Upper lobe of right lung (tissue), 1 donor: ENCODE measurements at regions not wholly inside any gene's neighbourhood (a gene's known extent, or its start where the extent isn't known, plus 50 kb on each side); places are given as distances from the start of the nearest gene placed in this dataset.

ENCODE experiments used
- ATAC-seq: fragments of 200-7000 bp; cut with Tn5 transposase; one replicate; pipeline ENCODE4 v1.9.1; 2020; ENCODE audit warnings: mild to moderate bottlenecking, moderate library complexity
- DNase-seq: peaks from one replicate; pipeline ENCODE4 v3.0.0-alpha.2; 2020
- H3K27ac ChIP-seq: fragments of 200-600 bp; one replicate; pipeline ENCODE4 v1.8.0; 2022
- H3K27me3 ChIP-seq: fragments of 200-600 bp; one replicate; pipeline ENCODE4 v1.8.0; 2022; ENCODE audit warnings: mild to moderate bottlenecking
- H3K36me3 ChIP-seq: fragments of 200-600 bp; one replicate; pipeline ENCODE4 v1.8.0; 2022
- H3K4me1 ChIP-seq: fragments of 200-600 bp; one replicate; pipeline ENCODE4 v1.8.0; 2022
- H3K4me3 ChIP-seq: fragments of 200-600 bp; one replicate; pipeline ENCODE4 v1.8.0; 2022; ENCODE audit warnings: mild to moderate bottlenecking
- H3K9me3 ChIP-seq: fragments of 200-600 bp; one replicate; pipeline ENCODE4 v1.8.0; 2022
- intact Hi-C: fragments of 100-400 bp; cut with DNase I; formaldehyde crosslinking; loops from one replicate; pipeline ENCODE4 v1.11.0; 2022
- TF ChIP-seq, protein P1 (sequence below): fragments of 200-600 bp; IDR thresholded peaks from one replicate; pipeline ENCODE4 v1.8.0; 2022; ENCODE audit warnings: antibody characterized with exemption
- donor health status: DM: no; HTN: yes; CAD: no; lungs with severe emphysema.

- TF ChIP-seq, protein P1, sequence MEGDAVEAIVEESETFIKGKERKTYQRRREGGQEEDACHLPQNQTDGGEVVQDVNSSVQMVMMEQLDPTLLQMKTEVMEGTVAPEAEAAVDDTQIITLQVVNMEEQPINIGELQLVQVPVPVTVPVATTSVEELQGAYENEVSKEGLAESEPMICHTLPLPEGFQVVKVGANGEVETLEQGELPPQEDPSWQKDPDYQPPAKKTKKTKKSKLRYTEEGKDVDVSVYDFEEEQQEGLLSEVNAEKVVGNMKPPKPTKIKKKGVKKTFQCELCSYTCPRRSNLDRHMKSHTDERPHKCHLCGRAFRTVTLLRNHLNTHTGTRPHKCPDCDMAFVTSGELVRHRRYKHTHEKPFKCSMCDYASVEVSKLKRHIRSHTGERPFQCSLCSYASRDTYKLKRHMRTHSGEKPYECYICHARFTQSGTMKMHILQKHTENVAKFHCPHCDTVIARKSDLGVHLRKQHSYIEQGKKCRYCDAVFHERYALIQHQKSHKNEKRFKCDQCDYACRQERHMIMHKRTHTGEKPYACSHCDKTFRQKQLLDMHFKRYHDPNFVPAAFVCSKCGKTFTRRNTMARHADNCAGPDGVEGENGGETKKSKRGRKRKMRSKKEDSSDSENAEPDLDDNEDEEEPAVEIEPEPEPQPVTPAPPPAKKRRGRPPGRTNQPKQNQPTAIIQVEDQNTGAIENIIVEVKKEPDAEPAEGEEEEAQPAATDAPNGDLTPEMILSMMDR: no peak
- ATAC-seq (no peak), DNase-seq (no peak)
- Histone ChIP-seq H3K27me3 (no peaks in the 10 kb centered on the region), H3K36me3 (no peaks in the 10 kb centered on the region), H3K4me1 (no peaks in the 10 kb centered on the region), H3K27ac (no peak overlapping the region), H3K4me3 (no peak overlapping the region), H3K9me3 (no peaks in the 10 kb centered on the region)
- intact Hi-C loops: no loop called here
Measured at GRCh38 chr4:165677081-165677480, 196.0 kb upstream of the TLL1 start.

- no peak for DNase-seq
- TF ChIP-seq, protein P1: no peak
Measured at GRCh38 chr4:165678236-165678935, 194.7 kb upstream of the TLL1 start.

DNA sequence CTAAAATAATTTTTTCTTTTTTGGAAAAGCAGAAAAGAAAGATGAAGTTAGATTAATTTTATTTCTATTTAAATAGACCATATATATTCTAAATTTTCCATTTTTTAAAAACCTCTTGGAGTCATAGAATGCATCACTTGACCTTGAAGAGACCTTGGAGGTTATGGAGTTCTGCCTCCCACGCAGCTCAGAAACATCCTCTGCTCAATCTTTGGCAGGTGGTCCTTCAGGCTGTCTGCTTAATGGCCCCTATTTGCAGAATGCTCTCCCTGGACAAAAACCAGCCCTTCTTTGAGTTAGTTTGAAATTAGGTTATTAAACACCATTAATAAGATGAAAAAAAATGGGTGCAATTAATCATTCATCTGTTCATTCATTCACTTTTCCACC is 194.1 kb upstream of the TLL1 start:
- TF ChIP-seq, protein P1: no peak
- H3K9me3 ChIP-seq: no peaks in the 10 kb centered on the region
- DNase-seq: no peak
- H3K27ac ChIP-seq: no peak overlapping the region
- no peak overlapping the region for H3K4me3 ChIP-seq
- H3K36me3 ChIP-seq: no peaks in the 10 kb centered on the region
- no peaks in the 10 kb centered on the region for H3K4me1 ChIP-seq
- intact Hi-C loops: no loop called here
- no peaks in the 10 kb centered on the region for H3K27me3 ChIP-seq
- ATAC-seq: no peak

More at GRCh38 chr4:165678236-165678935, 194.7 kb upstream of the TLL1 start:
- H3K4me3 ChIP-seq: no peak overlapping the region
- no peak overlapping the region for H3K27ac ChIP-seq
- no peak for ATAC-seq
- intact Hi-C loops: no loop called here
- H3K4me1 ChIP-seq: no peaks in the 10 kb centered on the region
- no peaks in the 10 kb centered on the region for H3K9me3 ChIP-seq
- H3K36me3 ChIP-seq: no peaks in the 10 kb centered on the region
- H3K27me3 ChIP-seq: no peaks in the 10 kb centered on the region

- Histone ChIP-seq H3K36me3 (no peaks in the 10 kb centered on the region), H3K4me3 (no peak overlapping the region), H3K27me3 (no peaks in the 10 kb centered on the region), H3K4me1 (no peaks in the 10 kb centered on the region), H3K27ac (no peak overlapping the region), H3K9me3 (no peaks in the 10 kb centered on the region)
- TF ChIP-seq, protein P1: no peak
- DNase-seq (no peak), ATAC-seq (no peak)
- intact Hi-C loops: no loop called here
Measured at GRCh38 chr4:165680821-165681220, 192.2 kb upstream of the TLL1 start.

- no peaks in the 10 kb centered on the region for H3K9me3 ChIP-seq
- no peaks in the 10 kb centered on the region for H3K4me1 ChIP-seq
- ATAC-seq (no peak), DNase-seq (no peak)
- H3K27me3 ChIP-seq: no peaks in the 10 kb centered on the region
- TF ChIP-seq, protein P1: no peak
- no peak overlapping the region for H3K4me3 ChIP-seq
- no peaks in the 10 kb centered on the region for H3K36me3 ChIP-seq
- no peak overlapping the region for H3K27ac ChIP-seq
- intact Hi-C loops: no loop called here
Measured at GRCh38 chr4:165682611-165683010, 190.4 kb upstream of the TLL1 start.
